NCI-H2029 treated with DMSO at 0.1 percent for 48 hours (cell line): ENCODE measurements at regions not wholly inside any gene's neighbourhood (a gene's known extent, or its start where the extent isn't known, plus 50 kb on each side); places are given as distances from the start of the nearest gene placed in this dataset.
A peak's percentile ranks its signal among the peaks of the same experiment; 100 is the strongest.
"Not testable (repeated sequence)": the region's sequence is repeated elsewhere in the genome, so short reads cannot be mapped to it uniquely, and the experiment has no call there.

ENCODE experiments used
- DNase-seq: peaks from one replicate; lab custom pipeline; 2025; lab: John Stamatoyannopoulos, UW

GRCh38 chr18:40249390-40250080 lies 1705.5 kb upstream of the PIK3C3 start:
- DNase-seq: no peak

GRCh38 chr18:40245612-40246011 lies 1709.4 kb upstream of the PIK3C3 start:
- DNase-seq: not testable (repeated sequence)

- DNase-seq: no peak
Observed at GRCh38 chr18:40243607-40244006, 1711.4 kb upstream of the PIK3C3 start.

GRCh38 chr18:40235836-40236235 lies 1719.2 kb upstream of the PIK3C3 start:
- DNase-seq: no peak

- no peak for DNase-seq
Observed at GRCh38 chr18:40235323-40235722, 1719.7 kb upstream of the PIK3C3 start.

GRCh38 chr18:40233931-40234616 lies 1721.0 kb upstream of the PIK3C3 start:
- DNase-seq: no peak

GRCh38 chr18:40222776-40223175 lies 1732.3 kb upstream of the PIK3C3 start:
- no peak for DNase-seq

GRCh38 chr18:40216856-40217255 lies 1738.2 kb upstream of the PIK3C3 start:
- no peak for DNase-seq

GRCh38 chr18:40215979-40216378 lies 1739.1 kb upstream of the PIK3C3 start:
- no peak for DNase-seq

- no peak for DNase-seq
Observed at GRCh38 chr18:40210696-40211095, 1744.3 kb upstream of the PIK3C3 start.

- DNase-seq: no peak
Observed at GRCh38 chr18:40208958-40209357, 1746.1 kb upstream of the PIK3C3 start.

- DNase-seq: no peak
Observed at GRCh38 chr18:40197711-40198110, 1757.3 kb upstream of the PIK3C3 start.

GRCh38 chr18:40186677-40187076 lies 1768.4 kb upstream of the PIK3C3 start:
- DNase-seq: no peak

- no peak for DNase-seq
Observed at GRCh38 chr18:40179729-40180461, 1775.1 kb upstream of the PIK3C3 start.

- DNase-seq: no peak
Observed at GRCh38 chr18:40168026-40168425, 1787.0 kb upstream of the PIK3C3 start.

GRCh38 chr18:40163254-40163653 lies 1791.8 kb upstream of the PIK3C3 start:
- no peak for DNase-seq

- DNase-seq: no peak
Observed at GRCh38 chr18:40160361-40160760, 1794.7 kb upstream of the PIK3C3 start.

- DNase-seq: peak; percentile 93
Observed at GRCh38 chr18:40159141-40160017, 1795.7 kb upstream of the PIK3C3 start.

GRCh38 chr18:40157120-40157519 lies 1797.9 kb upstream of the PIK3C3 start:
- DNase-seq: no peak

GRCh38 chr18:40152859-40153258 lies 1802.2 kb upstream of the PIK3C3 start:
- DNase-seq: no peak

- no peak for DNase-seq
Observed at GRCh38 chr18:40148960-40149359, 1806.1 kb upstream of the PIK3C3 start.

- DNase-seq: no peak
Observed at GRCh38 chr18:40133253-40133652, 1821.8 kb upstream of the PIK3C3 start.
